Lower leg skin (tissue), 3 donors: ENCODE measurements at regions not wholly inside any gene's neighbourhood (a gene's known extent, or its start where the extent isn't known, plus 50 kb on each side); places are given as distances from the start of the nearest gene placed in this dataset.

Experiments
- CTCF ChIP-seq, 3 donors: fragments of 450-650 bp; IDR thresholded peaks; one replicate each; pipeline ENCODE4 v1.5.1; 2016; ENCODE audit warnings: antibody characterized with exemption in 3 of 3, mild to moderate bottlenecking in 3 of 3, moderate library complexity in 2 of 3
- POLR2A ChIP-seq, 2 donors: fragments of 450-650 bp; IDR thresholded peaks; one replicate each; pipeline ENCODE4 v1.6.1; 2016 to 2017; ENCODE audit warnings: antibody characterized with exemption in 2 of 2, mild to moderate bottlenecking in 1 of 2, moderate library complexity in 1 of 2

GRCh38 chr9:38289866-38290245 lies 102.6 kb upstream of the ALDH1B1 start:
- TF ChIP-seq CTCF (IDR thresholded peaks at IDR 0.05) (no peak), POLR2A (IDR thresholded peaks at IDR 0.05) (no peak)
